ENCODE measurements at regions not wholly inside any gene's neighbourhood (a gene's known extent, or its start where the extent isn't known, plus 50 kb on each side); places are given as distances from the start of the nearest gene placed in this dataset.

GRCh38 chr3:104820959-104821358 is 545.8 kb upstream of the ALCAM start:
- no peak for DNase-seq

DNA sequence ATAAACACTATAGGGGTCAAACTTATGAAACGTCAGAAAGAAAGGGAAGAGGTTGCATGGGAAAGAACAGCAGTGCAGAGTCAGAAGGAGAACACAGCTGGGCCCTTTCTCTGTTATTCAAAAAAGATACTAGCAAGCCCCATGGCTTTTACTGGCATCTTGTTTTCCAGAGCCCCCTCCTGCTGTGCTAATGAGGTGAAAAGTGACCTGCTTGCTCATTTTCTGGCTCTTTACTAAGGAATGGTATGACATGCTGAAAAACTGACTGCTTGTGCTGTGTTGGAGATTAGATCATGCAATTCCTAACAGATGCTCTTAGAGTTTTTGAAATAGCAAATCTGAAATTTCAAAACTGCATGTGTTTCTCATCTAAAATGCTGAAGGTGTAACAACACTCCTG is 541.6 kb upstream of the ALCAM start:
- no peak for DNase-seq

DNA sequence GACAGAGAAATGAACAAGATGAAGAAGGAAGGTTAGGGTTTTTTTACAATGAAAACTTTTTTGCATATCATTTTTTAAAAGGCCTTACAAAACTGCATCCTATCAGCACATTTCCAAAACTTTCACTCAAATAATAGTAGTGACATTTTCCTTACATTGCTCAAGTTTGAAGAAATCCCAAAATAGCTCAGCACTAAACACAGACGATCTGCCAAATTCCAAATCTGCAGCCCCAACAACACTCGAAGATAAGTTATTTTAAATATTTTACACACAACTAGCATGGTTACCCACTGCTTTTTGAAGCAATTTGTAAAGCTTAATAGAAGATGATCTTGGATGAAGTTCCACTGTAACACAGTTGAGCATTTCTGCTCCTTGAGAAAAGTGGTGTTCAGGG is 535.6 kb upstream of the ALCAM start:
- DNase-seq: no peak

DNA sequence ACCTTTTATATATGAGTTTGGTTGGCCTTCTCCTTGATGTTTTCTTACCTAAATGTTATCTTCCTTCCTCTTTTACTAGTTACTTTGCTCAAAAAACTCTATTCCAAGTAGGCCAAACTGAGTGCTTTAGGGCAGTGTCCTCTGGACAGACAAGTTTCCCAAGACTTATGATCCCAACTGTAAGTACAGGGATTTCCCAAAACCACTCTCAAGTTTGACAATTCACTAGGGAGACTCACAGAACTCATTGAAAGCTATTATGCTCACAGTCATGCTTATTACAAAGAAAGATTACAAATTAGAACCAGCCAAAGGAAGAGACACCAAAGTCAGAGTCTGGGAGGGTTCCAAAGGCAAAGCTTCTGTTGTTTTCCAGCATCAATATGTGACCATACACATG is 534.2 kb upstream of the ALCAM start:
- no peak for DNase-seq

DNA sequence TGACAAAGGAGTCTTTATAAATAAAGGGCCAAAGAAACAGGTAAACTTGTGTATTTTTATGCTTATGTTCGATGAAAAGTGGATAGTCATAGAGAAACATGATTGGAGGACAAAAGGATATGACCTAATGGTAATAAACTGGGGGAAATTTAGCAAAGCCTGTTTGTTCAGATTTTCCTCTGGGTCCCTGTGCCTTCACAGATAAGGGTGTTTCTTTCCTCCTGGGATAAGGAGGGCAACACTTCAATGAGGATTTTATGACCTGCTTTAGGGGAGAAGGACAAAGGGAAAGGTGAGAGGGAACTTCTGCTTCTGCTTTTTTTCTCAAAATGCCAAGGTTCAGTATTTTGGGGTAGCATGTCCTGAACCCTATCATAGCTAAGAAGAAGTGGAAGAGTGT is 531.3 kb upstream of the ALCAM start:
- DNase-seq: no peak

DNA sequence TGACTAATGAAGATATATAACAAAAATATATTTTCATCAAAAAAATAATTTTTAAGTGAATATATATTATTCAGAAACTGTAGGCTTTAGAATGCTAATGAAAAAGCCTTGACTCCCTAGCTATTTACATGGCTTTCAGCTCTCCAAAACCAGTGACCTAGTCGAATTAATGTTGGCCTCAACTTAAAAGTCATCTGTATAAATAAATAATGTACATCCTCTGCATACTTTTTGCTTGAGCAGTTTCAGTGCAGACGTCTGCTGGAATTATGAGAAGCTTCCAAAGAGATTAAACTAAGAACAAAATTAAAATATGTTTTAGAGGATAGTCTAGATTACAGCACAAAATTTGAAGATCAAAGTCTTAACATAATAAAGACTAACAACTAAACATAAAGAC is 520.4 kb upstream of the ALCAM start:
- DNase-seq: no peak

DNA sequence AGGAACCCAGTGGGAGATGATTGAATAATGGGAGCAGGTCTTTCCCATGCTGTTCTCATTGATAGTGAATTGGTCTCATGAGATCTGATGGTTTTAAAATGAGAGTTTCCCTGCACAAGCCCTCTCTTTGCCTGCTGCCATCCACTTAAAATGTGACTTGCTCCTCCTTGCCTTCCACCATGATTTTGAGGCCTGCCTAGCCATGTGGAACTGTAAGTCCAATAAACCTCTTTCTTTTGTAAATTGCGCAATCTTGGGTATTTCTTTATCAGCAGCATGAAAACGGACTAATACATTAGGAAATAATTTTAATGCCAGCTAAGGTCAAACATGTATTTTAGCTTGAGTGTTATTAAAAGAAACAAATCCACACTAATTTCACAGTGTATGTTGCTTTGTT is 517.6 kb upstream of the ALCAM start:
- no peak for DNase-seq

- no peak for DNase-seq
These were observed 512.2 kb upstream of the ALCAM start for GRCh38 chr3:104854468-104854867.

DNA sequence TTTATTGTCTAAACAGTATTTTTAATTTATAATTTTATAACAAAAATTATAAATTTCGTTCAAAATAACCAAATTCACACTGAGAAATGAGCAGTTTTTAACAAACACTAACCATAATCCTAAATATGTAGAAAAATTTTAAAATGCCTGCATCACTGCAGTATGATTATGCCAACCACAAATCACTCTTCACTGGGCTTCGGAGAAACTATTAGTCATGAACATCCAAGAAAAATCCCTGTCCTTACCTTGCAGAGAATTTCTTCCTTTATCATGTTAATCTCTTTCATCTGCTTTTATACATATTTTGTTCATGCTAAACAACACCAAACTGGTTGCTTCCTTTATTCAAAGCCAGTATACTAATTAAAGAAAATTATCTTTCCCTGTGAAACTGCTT is 511.0 kb upstream of the ALCAM start:
- DNase-seq: no peak

- no peak for DNase-seq
These were observed 510.0 kb upstream of the ALCAM start for GRCh38 chr3:104856741-104857140.

- DNase-seq: no peak
These were observed 498.4 kb upstream of the ALCAM start for GRCh38 chr3:104868291-104868690.

DNA sequence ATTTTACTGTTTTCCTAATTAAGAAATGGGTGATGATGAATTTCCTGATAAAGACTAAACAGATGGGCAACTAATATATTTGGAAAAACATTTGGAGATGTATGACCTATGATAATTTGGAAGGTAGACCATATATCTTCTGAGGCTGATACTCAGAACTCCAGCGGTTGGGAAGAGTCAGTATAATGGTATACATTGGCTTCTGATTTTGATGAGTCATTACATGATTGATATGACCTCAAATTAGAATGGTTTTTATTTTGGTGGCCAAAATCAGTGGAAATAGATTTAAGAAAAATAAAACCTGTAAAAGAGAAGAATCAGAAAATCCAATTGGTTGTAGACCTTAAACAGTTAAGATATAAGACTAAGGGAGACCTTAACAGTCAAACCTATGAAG is 496.4 kb upstream of the ALCAM start:
- no peak for DNase-seq

GRCh38 chr3:104873331-104873730 is 493.4 kb upstream of the ALCAM start:
- no peak for DNase-seq

GRCh38 chr3:104878395-104878794 is 488.3 kb upstream of the ALCAM start:
- no peak for DNase-seq

DNA sequence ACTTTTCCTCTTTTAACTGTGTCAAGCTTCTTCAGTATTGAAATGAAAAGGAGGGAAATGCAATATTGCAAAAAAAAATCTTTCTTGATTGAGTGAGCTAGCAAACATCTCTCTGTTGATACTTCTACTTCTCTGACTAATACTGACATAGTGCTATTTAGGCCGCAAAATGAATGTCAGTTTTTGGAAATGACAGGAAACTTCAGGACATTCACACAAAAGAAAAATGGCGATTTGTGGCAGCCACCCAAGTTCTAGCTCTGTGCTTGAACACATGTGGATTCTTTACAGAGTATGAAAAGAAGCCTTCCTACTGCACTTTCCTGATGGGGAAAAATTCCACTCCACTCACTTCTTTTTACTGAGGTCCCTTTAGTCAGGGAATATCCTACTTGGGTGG is 486.8 kb upstream of the ALCAM start:
- no peak for DNase-seq

- DNase-seq: no peak
These were observed 481.4 kb upstream of the ALCAM start for GRCh38 chr3:104885214-104885814.

GRCh38 chr3:104886220-104886995 is 480.3 kb upstream of the ALCAM start:
- DNase-seq: no peak

- DNase-seq: no peak
These were observed 479.6 kb upstream of the ALCAM start for GRCh38 chr3:104887069-104887468.

- DNase-seq: no peak
These were observed 479.1 kb upstream of the ALCAM start for GRCh38 chr3:104887619-104888018.

GRCh38 chr3:104892044-104892443 is 474.7 kb upstream of the ALCAM start:
- DNase-seq: no peak

DNA sequence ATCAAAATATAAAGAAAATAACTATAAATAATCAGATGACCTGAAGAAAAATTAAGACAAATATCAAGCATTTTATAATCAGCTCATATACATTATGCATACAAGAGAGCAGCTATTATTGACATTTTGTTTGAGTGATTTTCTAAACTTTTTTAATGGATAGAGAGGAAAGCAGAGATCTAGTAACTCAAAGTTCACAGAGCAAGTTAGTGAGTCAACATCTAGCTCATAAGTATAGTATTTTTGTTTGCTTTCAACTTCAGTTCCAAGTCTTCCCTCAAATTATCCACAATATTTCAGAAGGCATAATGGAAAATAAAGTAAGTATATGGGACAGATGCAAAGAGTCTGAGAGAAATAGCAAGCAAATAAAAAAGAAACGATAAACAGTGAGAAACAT is 470.1 kb upstream of the ALCAM start:
- no peak for DNase-seq

DNA sequence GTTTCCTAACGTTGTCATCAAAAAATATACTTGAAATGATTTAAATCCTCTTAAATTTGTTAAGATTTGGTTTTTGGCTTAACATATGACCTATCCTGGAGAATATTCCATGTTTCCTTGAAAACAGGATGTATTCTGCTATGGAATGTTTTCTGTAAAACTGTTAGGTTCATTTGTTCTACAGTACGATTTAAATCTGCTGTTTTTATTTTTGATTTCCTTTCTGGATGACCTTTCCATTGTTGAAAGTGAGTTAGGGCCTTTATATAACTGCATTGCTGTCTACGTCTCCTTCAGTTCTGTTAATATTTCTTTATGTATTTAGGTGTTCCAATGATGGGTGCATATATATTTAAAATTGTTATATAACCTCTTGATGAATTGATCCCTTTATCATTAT is 465.3 kb upstream of the ALCAM start:
- no peak for DNase-seq

DNA sequence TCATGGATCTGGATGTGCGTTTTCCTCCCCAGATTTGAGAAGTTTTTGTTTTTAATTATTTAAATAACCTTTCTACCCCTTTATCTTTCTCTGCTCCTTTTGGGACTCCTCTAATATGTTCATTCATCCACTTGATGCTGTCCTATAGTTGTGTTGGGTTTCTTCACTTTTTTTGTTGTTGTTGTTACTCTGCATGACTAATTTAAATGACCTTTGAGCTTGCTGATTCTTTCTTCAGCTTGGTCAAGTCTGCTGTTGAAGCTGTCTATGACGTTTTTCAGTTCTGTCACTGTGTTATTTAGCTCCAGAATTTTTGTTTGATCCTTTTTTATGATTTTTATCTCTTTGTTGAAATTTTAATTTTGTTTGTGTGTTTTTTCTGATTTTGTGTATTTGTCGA is 463.6 kb upstream of the ALCAM start:
- DNase-seq: no peak

GRCh38 chr3:104906001-104906639 is 460.6 kb upstream of the ALCAM start:
- DNase-seq: no peak

DNA sequence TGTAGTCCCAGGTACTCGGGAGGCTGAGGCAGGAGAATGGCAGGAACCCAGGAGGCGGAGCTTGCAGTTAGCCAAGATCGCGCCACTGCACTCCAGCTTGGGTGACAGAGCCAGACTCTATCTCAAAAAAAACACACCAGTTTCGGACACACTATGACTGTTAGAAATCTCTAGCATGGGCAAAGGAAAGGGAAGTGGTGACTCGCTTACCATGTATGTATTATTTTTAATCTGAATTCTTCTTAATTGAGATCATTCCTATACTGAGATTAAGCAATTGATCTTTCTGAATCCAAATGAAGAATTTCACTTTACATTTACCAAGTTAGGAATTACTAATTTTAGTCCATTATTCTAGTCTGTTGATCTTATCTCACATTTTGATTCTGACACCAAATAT is 459.2 kb upstream of the ALCAM start:
- DNase-seq: no peak

All from stimulated activated CD4-positive, alpha-beta T cell treated with anti-CD3 and anti-CD28 coated beads, Interleukin-4, amount 100 ng/mL, for 24 hours (primary cell).